Astrocyte (in vitro differentiated cells and primary cell): ENCODE measurements at regions not wholly inside any gene's neighbourhood (a gene's known extent, or its start where the extent isn't known, plus 50 kb on each side); places are given as distances from the start of the nearest gene placed in this dataset.

Experiments
- CTCF ChIP-seq: IDR thresholded peaks from 2 replicates; pipeline ENCODE4 v1.5.1; 2011; ENCODE audit warnings: low read depth, mild to moderate bottlenecking, inconsistent platforms, low read length, moderate library complexity; ENCODE audit not compliant: insufficient read depth
- EZH2 ChIP-seq: IDR thresholded peaks from 2 replicates; pipeline ENCODE4 v1.6.1; 2012; ENCODE audit warnings: mild to moderate bottlenecking, low read length, inconsistent platforms; ENCODE audit not compliant: insufficient read depth

DNA sequence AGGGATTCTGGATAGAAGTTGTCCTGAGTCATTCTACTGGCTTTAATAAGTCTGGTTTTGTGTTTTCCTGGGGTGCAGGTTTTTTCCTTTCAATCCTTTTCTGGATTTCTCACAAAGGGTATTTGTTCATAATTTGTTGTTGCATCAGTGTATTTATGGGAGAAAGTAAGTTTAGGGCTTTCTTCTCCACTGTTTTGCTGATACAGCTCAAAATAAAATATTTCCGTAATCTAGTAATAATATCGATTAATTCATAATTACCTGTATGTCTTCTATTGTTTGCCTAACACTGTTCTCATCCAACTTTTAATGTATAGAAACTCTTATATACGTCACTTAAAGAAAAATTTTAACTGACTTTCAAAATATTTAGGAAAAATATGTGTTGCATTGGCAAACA is 728.2 kb downstream of the LUZP2 start:
- TF ChIP-seq CTCF: no peak
- TF ChIP-seq EZH2: no peak
